ENCODE measurements at regions not wholly inside any gene's neighbourhood (a gene's known extent, or its start where the extent isn't known, plus 50 kb on each side); places are given as distances from the start of the nearest gene placed in this dataset.
"Not testable (repeated sequence)": the region's sequence is repeated elsewhere in the genome, so short reads cannot be mapped to it uniquely, and the experiment has no call there.

DNA sequence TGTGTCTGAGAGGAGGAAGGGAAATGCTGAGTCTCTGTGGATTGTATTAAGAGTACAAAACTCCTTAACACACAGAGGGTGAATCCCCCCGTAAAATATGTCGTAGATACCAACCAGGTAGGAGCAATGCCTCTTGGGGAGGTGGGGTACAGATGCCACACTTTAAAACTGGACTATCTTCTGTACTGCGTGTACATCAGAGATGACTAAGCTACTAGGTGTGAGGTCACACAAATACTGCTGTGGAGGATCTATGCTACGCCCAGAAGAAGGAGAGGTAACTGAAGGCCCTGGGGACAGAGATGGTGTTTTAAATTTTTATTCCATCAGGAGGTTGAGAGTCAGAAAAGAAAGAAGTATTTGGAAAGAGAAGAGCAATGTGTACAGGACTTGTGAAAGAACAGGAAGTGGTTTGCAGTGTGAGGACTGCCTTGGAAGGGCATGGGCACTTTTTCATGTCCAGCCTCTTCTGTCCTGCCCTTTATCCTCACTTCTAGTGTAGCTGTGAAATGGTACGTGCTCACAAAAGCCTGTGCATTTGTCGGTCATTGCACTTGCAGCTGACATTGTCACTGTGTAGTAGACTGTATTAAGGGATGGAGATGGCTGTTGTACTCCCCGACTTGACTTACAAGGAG lies 287.8 kb upstream of the CHRM3 start:
- intact Hi-C loops (cut with DNase I): no loop called here
- WGBS, 2 donors: 89% methylated on average over 7 of the region's 7 CpGs

DNA sequence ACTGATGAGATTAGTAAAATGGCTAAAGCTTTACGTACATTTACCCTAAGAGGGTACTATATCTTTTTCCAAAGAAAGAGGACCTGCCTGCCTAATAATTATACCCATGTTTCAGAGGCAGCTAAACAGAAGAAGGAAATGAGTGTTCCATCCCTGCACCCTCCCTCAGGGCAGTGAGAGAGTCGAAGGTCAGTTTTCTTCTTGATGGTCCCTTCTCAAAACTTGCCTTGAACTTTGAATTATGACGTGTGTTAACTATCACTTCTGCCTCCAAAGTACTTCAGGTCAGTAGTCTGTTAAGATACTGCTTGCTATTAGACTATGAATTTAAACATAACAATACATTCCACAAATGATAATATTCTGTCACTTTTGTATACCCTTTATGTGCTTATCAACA lies 294.8 kb upstream of the CHRM3 start:
- no peaks in the 10 kb centered on the region for H3K9me3 ChIP-seq
- H3K4me1 ChIP-seq: no peaks in the 10 kb centered on the region
- no peak overlapping the region for H3K4me3 ChIP-seq
- no peak for DNase-seq
- no peaks in the 10 kb centered on the region for H3K27me3 ChIP-seq
- H3K27ac ChIP-seq: no peak overlapping the region
- H3K36me3 ChIP-seq: no peaks in the 10 kb centered on the region
- intact Hi-C loops (cut with DNase I): no loop called here
- TF ChIP-seq, protein P1, sequence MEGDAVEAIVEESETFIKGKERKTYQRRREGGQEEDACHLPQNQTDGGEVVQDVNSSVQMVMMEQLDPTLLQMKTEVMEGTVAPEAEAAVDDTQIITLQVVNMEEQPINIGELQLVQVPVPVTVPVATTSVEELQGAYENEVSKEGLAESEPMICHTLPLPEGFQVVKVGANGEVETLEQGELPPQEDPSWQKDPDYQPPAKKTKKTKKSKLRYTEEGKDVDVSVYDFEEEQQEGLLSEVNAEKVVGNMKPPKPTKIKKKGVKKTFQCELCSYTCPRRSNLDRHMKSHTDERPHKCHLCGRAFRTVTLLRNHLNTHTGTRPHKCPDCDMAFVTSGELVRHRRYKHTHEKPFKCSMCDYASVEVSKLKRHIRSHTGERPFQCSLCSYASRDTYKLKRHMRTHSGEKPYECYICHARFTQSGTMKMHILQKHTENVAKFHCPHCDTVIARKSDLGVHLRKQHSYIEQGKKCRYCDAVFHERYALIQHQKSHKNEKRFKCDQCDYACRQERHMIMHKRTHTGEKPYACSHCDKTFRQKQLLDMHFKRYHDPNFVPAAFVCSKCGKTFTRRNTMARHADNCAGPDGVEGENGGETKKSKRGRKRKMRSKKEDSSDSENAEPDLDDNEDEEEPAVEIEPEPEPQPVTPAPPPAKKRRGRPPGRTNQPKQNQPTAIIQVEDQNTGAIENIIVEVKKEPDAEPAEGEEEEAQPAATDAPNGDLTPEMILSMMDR (IDR thresholded peaks at IDR 0.05): no peak
- TF ChIP-seq POLR2A (IDR thresholded peaks at IDR 0.05) (no peak), POLR2AphosphoS5 (IDR thresholded peaks at IDR 0.05) (no peak), EP300 (IDR thresholded peaks at IDR 0.05) (no peak)
- WGBS, 2 donors: 43 to 64% methylated on average over 3 of the region's 3 CpGs

More for the DNA sequence above, 287.8 kb upstream of the CHRM3 start:
- no peaks in the 10 kb centered on the region for H3K4me1 ChIP-seq
- no peaks in the 10 kb centered on the region for H3K27me3 ChIP-seq
- H3K36me3 ChIP-seq: no peaks in the 10 kb centered on the region
- H3K4me3 ChIP-seq: no peak overlapping the region
- no peaks in the 10 kb centered on the region for H3K9me3 ChIP-seq
- TF ChIP-seq POLR2A (IDR thresholded peaks at IDR 0.05) (no peak), EP300 (IDR thresholded peaks at IDR 0.05) (no peak), POLR2AphosphoS5 (IDR thresholded peaks at IDR 0.05) (no peak)
- TF ChIP-seq, protein P1 (IDR thresholded peaks at IDR 0.05): no peak
- no peak for DNase-seq
- H3K27ac ChIP-seq: no peak overlapping the region

DNA sequence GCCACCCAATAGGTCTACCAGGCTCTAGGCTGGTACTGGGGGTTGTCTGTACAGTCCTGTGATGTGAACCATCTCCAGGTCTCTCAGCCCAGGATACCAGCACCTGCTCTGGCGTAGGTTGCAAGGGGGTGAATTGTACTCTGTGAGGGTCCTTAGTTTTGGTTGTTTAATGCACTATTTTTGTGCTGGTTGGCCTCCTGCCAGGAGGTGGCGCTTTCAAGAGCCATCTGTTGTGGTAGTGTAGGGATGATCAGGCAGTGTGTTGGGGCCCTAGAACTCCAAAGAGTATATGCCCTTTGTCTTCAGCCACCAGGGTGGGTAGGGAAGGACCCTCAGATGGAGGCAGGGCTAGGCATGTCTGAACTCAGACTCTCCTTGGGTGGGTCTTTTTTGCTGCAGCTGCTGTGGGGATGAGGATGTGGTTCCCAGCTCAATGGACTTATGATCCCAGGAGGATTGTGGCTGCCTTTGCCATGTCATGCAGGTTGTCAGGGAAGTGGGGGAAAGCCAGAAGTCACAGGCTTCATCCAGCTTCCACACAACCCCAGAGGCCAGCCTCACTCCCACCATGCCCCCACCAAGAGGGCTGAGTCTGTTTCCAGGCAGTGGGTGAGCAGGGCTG lies 301.8 kb upstream of the CHRM3 start:
- H3K4me1 ChIP-seq: no peaks in the 10 kb centered on the region
- H3K9me3 ChIP-seq: peaks cover 0 to 4% (median 0%) of the 10 kb centered on the region in 4 donors
- WGBS, 2 donors: 89 to 92% methylated on average over 2 of the region's 2 CpGs
- intact Hi-C loops (cut with DNase I): no loop called here
- H3K27ac ChIP-seq: no peak overlapping the region
- TF ChIP-seq POLR2AphosphoS5 (IDR thresholded peaks at IDR 0.05) (no peak), EP300 (IDR thresholded peaks at IDR 0.05) (no peak), POLR2A (IDR thresholded peaks at IDR 0.05) (no peak)
- TF ChIP-seq, protein P1 (IDR thresholded peaks at IDR 0.05): no peak
- H3K4me3 ChIP-seq: no peak overlapping the region
- H3K36me3 ChIP-seq: no peaks in the 10 kb centered on the region
- DNase-seq: no peak
- no peaks in the 10 kb centered on the region for H3K27me3 ChIP-seq

DNA sequence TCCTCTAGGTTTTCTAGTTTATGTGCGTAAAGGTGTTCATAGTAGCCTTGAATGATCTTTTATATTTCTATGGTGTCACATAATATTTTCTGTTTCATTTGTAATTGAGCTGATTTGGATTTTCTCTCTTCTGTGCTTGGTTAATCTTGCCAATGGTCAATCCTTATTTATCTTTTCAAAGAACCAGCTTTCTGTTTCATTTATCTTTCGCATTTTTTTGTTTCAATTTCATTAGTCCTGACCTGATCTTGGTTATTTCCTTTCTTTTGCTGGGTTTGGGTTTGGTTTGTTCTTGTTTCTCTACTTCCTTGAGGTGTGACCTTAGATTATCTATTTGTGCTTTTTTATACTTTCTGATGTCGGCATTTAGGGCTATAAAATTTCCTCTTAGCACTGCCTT lies 304.4 kb upstream of the CHRM3 start:
- DNase-seq; H3K4me3 ChIP-seq; H3K27me3 ChIP-seq; intact Hi-C loops (cut with DNase I); H3K4me1 ChIP-seq; H3K9me3 ChIP-seq; H3K27ac ChIP-seq; H3K36me3 ChIP-seq: not testable (repeated sequence)
- 59 to 76% methylated on average over 3 of the region's 3 CpGs for WGBS, 2 donors

DNA sequence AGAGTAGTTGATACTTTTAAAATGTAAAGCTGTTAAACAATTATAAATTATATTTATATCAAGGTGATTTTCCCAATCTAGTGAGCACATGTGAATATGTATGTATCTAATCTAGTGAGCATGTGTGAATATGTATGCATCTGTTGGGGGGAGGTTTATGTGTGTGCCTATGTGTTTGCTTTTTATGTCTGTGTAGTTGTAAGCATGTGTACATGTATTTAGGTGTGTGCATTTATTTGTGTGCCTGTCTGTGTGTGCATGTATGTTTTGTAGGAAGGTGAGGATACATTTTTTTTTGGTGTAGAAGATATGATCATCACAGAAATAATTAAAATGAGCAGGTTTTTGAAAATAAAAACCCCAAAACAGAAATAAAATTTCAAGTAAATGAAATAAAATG lies 318.9 kb upstream of the CHRM3 start:
- intact Hi-C loops (cut with DNase I): no loop called here
- Histone ChIP-seq H3K9me3 (no peaks in the 10 kb centered on the region), H3K36me3 (no peaks in the 10 kb centered on the region), H3K4me1 (no peaks in the 10 kb centered on the region), H3K27ac (no peak overlapping the region), H3K27me3 (no peaks in the 10 kb centered on the region), H3K4me3 (no peak overlapping the region)
- TF ChIP-seq POLR2A (IDR thresholded peaks at IDR 0.05) (no peak), POLR2AphosphoS5 (IDR thresholded peaks at IDR 0.05) (no peak), EP300 (IDR thresholded peaks at IDR 0.05) (no peak)
- TF ChIP-seq, protein P1 (IDR thresholded peaks at IDR 0.05): no peak
- no peak for DNase-seq

Measured in sigmoid colon (tissue), 6 donors.